Naive thymus-derived CD8-positive, alpha-beta T cell (primary cell): ENCODE measurements at regions not wholly inside any gene's neighbourhood (a gene's known extent, or its start where the extent isn't known, plus 50 kb on each side); places are given as distances from the start of the nearest gene placed in this dataset.

Source experiments
- ATAC-seq, 2 donors: fragments of 150-1000 bp; cut with Tn5 transposase in 1 of 2; sonication (Bioruptor Pico), chemical (Tn5 transposase) in 1 of 2; 1 replicate in 1 of 2; 2 replicates in 1 of 2; pipeline ENCODE4 v1.10.0; 2021; ENCODE audit warnings: mild to moderate bottlenecking in 2 of 2, moderate library complexity in 2 of 2
- POLR2A ChIA-PET: fragments of 350-600 bp; sonication (Branson Sonifier 250); formaldehyde crosslinking; loops from one replicate; lab custom pipeline; 2021; ENCODE audit warnings: antibody characterized with exemption; lab: Charles Lee
- DNase-seq, 10 donors: peaks; one replicate each; pipeline versions ENCODE4 v3.0.0 to v3.0.0-alpha.2; 2020 to 2022
- H3K27ac Mint-ChIP-seq, 10 donors: one replicate each; pipeline ENCODE4 v1.8.0; 2020 to 2022; ENCODE audit warnings: mild to moderate bottlenecking in 10 of 10, mixed read lengths in 10 of 10, moderate library complexity in 4 of 10, inconsistent platforms in 1 of 10
- H3K27me3 Mint-ChIP-seq, 5 donors: one replicate each; pipeline ENCODE4 v1.8.0; 2021 to 2022; ENCODE audit warnings: mixed read lengths in 5 of 5
- H3K36me3 Mint-ChIP-seq, 3 donors: one replicate each; pipeline ENCODE4 v1.8.0; 2020 to 2022; ENCODE audit warnings: mixed read lengths in 3 of 3, mild to moderate bottlenecking in 2 of 3, inconsistent platforms in 1 of 3
- H3K4me1 Mint-ChIP-seq, 4 donors: one replicate each; pipeline ENCODE4 v1.8.0; 2021 to 2022; ENCODE audit warnings: mixed read lengths in 4 of 4
- H3K4me3 Mint-ChIP-seq, 10 donors: one replicate each; pipeline ENCODE4 v1.8.0; 2020 to 2022; ENCODE audit warnings: mild to moderate bottlenecking in 10 of 10, mixed read lengths in 10 of 10, moderate library complexity in 6 of 10, inconsistent platforms in 1 of 10
- H3K9me3 Mint-ChIP-seq, 9 donors: one replicate each; pipeline ENCODE4 v1.8.0; 2020 to 2022; ENCODE audit warnings: mixed read lengths in 9 of 9, mild to moderate bottlenecking in 3 of 9, inconsistent platforms in 1 of 9, moderate library complexity in 1 of 9

- Mint-ChIP-seq H3K36me3 (no peaks in the 10 kb centered on the region), H3K4me1 (no peaks in the 10 kb centered on the region), H3K27me3 (peaks cover 7 to 61% (median 10%) of the 10 kb centered on the region in 5 donors), H3K9me3 (no peaks in the 10 kb centered on the region), H3K4me3 (no peak overlapping the region), H3K27ac (no peak overlapping the region)
- ATAC-seq, result no peak
- POLR2A ChIA-PET, result no interaction called here
- DNase-seq, result no peak
These were observed 56.5 kb downstream of the IRX6 start for GRCh38 chr16:55380485-55380884.

GRCh38 chr16:55384288-55385247 is 60.6 kb downstream of the IRX6 start:
- Mint-ChIP-seq H3K36me3 (no peaks in the 10 kb centered on the region), H3K27me3 (peaks cover 3 to 37% (median 9%) of the 10 kb centered on the region in 5 donors), H3K4me3 (no peak overlapping the region), H3K27ac (no peak overlapping the region), H3K4me1 (no peaks in the 10 kb centered on the region), H3K9me3 (no peaks in the 10 kb centered on the region)
- ATAC-seq, result no peak
- POLR2A ChIA-PET, result no interaction called here
- no peak for DNase-seq

DNA sequence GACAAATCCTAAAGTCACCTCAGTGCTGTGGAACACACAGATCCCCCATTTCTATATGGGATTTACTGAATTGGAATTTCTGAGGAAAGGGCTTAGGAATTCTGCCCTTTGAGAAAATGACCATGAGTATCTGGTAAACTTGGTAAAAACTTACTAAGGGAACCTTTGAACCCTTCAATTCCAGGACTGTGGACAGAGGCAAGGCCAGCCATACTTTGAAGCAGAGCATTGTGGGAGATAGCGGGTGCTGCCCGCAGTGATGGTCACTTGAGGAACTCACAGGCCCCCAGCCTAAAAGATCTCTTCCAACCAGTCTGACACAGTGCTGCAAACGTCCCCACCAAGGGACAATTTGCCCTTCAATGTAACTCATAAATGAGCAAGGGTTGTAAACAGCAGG is 61.4 kb downstream of the IRX6 start:
- ATAC-seq, result no peak
- no peaks in the 10 kb centered on the region for H3K9me3 Mint-ChIP-seq
- no peak for DNase-seq
- no peaks in the 10 kb centered on the region for H3K36me3 Mint-ChIP-seq
- H3K4me3 Mint-ChIP-seq, result no peak overlapping the region
- H3K27ac Mint-ChIP-seq, result no peak overlapping the region
- H3K27me3 Mint-ChIP-seq, result peaks cover 5 to 29% (median 7%) of the 10 kb centered on the region in 5 donors
- H3K4me1 Mint-ChIP-seq, result no peaks in the 10 kb centered on the region
- POLR2A ChIA-PET, result no interaction called here

- Mint-ChIP-seq H3K4me1 (no peaks in the 10 kb centered on the region), H3K27me3 (peaks cover 3 to 16% (median 7%) of the 10 kb centered on the region in 5 donors), H3K27ac (no peak overlapping the region), H3K36me3 (no peaks in the 10 kb centered on the region), H3K9me3 (no peaks in the 10 kb centered on the region), H3K4me3 (no peak overlapping the region)
- POLR2A ChIA-PET, result no interaction called here
- DNase-seq (no peak), ATAC-seq (no peak)
These were observed 62.7 kb downstream of the IRX6 start for GRCh38 chr16:55386534-55387296.

DNA sequence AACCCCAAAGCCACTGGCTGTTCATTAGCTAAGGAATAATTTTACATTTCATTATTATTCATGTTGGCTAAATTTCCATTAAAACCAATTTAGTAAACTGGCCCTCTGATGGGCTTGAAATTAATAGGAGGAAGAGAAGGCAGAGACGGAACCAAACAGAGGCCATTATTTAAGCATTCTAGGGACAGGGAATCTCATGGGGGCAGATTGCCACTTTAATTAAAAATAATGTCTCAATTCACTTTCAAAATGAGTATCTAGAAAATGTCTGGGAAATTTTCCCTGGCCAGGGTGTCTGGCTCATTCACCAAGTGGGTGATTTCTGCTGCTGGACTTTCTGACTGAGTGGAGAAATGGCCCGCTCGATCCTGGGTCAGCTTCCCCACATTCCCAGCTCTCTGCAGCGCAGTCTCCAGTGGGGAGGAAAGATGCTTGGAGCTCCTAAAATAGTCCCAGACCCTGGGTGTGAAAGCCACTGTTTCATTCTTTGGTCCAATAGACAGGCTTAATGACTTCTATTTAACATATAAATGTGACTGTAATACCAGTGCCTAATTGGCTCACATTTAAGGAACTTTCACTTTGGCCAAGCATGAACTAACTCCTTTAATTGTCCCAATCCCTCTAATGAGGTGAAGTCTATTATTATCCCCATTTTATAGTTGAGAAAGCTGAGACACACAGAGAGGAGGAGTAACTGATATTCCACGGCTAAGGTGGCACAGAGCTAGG is 64.3 kb downstream of the IRX6 start:
- no peak overlapping the region for H3K4me3 Mint-ChIP-seq
- POLR2A ChIA-PET, result no interaction called here
- H3K9me3 Mint-ChIP-seq, result no peaks in the 10 kb centered on the region
- H3K4me1 Mint-ChIP-seq, result no peaks in the 10 kb centered on the region
- no peaks in the 10 kb centered on the region for H3K36me3 Mint-ChIP-seq
- H3K27ac Mint-ChIP-seq, result no peak overlapping the region
- H3K27me3 Mint-ChIP-seq, result peaks cover 4 to 14% (median 9%) of the 10 kb centered on the region in 5 donors
- ATAC-seq, result no peak
- no peak for DNase-seq

- POLR2A ChIA-PET, result no interaction called here
- Mint-ChIP-seq H3K4me3 (no peak overlapping the region), H3K27me3 (peaks cover 0 to 14% (median 6%) of the 10 kb centered on the region in 5 donors), H3K27ac (no peak overlapping the region), H3K36me3 (no peaks in the 10 kb centered on the region), H3K9me3 (no peaks in the 10 kb centered on the region), H3K4me1 (no peaks in the 10 kb centered on the region)
- DNase-seq, result no peak
- no peak for ATAC-seq
These were observed 65.5 kb downstream of the IRX6 start for GRCh38 chr16:55389426-55390073.

DNA sequence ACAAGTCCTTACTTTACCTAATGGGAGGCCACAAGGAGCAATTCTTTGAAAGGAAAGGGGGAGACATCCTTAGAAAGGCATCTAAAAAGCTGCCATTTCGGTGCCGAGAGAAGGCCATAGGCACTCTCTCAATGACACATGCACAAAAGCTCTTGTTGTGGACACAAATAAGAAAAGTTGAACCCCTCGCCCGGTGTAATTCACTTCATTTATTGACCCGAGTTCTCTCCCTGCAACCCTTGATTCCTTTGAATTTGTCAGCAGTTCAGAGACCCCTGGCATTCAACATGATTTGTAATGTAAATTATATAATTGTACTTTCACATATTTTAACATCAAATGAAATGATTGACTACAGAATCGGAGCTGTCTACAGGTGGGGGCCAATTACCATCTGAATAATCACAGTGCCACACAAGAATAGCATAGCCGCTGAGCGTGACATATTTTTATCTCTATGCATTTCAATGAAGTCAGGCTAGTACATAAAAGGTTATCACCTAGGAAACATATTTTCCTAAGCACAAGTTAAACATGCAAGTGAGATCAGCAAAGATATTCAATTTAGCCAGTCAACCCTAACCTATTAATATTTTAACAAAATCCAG is 66.7 kb downstream of the IRX6 start:
- POLR2A ChIA-PET, result no interaction called here
- Mint-ChIP-seq H3K4me3 (no peak overlapping the region), H3K27ac (no peak overlapping the region), H3K9me3 (no peaks in the 10 kb centered on the region), H3K27me3 (peaks cover 0 to 10% (median 6%) of the 10 kb centered on the region in 5 donors), H3K36me3 (no peaks in the 10 kb centered on the region), H3K4me1 (no peaks in the 10 kb centered on the region)
- no peak for DNase-seq
- ATAC-seq, result no peak

- no peaks in the 10 kb centered on the region for H3K4me1 Mint-ChIP-seq
- H3K36me3 Mint-ChIP-seq, result no peaks in the 10 kb centered on the region
- ATAC-seq, result no peak
- H3K27ac Mint-ChIP-seq, result no peak overlapping the region
- no peaks in the 10 kb centered on the region for H3K9me3 Mint-ChIP-seq
- no peak for DNase-seq
- peaks cover 0 to 10% (median 6%) of the 10 kb centered on the region in 5 donors for H3K27me3 Mint-ChIP-seq
- POLR2A ChIA-PET, result no interaction called here
- no peak overlapping the region for H3K4me3 Mint-ChIP-seq
These were observed 67.9 kb downstream of the IRX6 start for GRCh38 chr16:55391760-55392375.

- Mint-ChIP-seq H3K4me1 (no peaks in the 10 kb centered on the region), H3K27ac (no peak overlapping the region), H3K4me3 (no peak overlapping the region), H3K27me3 (peaks cover 0 to 10% (median 6%) of the 10 kb centered on the region in 5 donors), H3K9me3 (no peaks in the 10 kb centered on the region), H3K36me3 (no peaks in the 10 kb centered on the region)
- ATAC-seq, result no peak
- DNase-seq, result no peak
- POLR2A ChIA-PET, result no interaction called here
These were observed 68.7 kb downstream of the IRX6 start for GRCh38 chr16:55392701-55393100.

DNA sequence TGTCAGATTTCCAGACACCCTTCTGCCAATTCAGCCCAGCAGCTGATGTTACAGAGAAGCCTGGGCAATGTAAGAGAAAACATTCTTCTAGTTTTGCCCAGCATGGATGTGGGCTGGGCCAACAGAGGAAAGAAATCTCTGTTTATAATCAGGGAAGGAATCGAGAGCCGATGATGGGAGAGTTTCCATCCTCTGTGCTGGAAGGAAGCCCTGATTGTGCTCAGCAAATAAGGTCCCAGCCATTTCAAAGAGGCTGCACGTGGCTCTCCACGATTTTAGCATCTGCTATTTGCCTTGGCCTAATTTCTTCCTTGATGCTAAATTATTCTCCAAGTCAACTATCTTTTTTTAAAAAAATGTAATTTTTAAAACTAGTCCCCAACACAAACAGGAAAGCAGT is 70.0 kb downstream of the IRX6 start:
- Mint-ChIP-seq H3K27me3 (peaks cover 0 to 17% (median 6%) of the 10 kb centered on the region in 5 donors), H3K36me3 (no peaks in the 10 kb centered on the region), H3K4me1 (no peaks in the 10 kb centered on the region), H3K4me3 (no peak overlapping the region), H3K27ac (no peak overlapping the region), H3K9me3 (no peaks in the 10 kb centered on the region)
- POLR2A ChIA-PET, result no interaction called here
- no peak for DNase-seq
- no peak for ATAC-seq

- POLR2A ChIA-PET, result no interaction called here
- H3K27me3 Mint-ChIP-seq, result peaks cover 7 to 23% (median 18%) of the 10 kb centered on the region in 5 donors
These were observed 74.8 kb downstream of the IRX6 start for GRCh38 chr16:55398762-55399161.

DNA sequence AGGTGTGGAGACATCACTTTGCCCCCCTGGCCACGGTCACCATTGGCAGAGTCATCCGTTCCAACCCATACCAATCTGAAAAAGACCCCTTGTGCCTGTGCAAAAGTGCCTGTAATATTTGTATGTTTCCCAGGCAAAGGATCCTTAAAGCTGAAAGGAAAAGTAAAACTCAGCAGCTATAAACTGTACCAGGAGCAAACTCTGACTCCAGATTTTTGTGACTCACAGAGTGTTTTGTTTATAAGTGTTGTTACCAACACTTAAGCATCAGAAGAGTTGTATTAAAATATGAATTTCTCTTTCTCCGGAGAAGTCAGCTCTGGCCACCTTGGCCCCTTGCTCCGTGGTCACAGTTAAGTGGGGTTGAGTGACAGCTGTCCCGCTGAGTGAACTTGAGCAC is 75.9 kb downstream of the IRX6 start:
- ATAC-seq (no peak), DNase-seq (no peak)
- Mint-ChIP-seq H3K4me3 (no peak overlapping the region), H3K27me3 (peaks cover 9 to 23% (median 18%) of the 10 kb centered on the region in 5 donors), H3K36me3 (no peaks in the 10 kb centered on the region), H3K4me1 (no peaks in the 10 kb centered on the region), H3K9me3 (no peaks in the 10 kb centered on the region), H3K27ac (no peak overlapping the region)
- POLR2A ChIA-PET, result no interaction called here

More at GRCh38 chr16:55398762-55399161, 74.8 kb downstream of the IRX6 start:
- ATAC-seq (no peak), DNase-seq (no peak)
- no peaks in the 10 kb centered on the region for H3K9me3 Mint-ChIP-seq
- H3K4me3 Mint-ChIP-seq, result no peak overlapping the region
- no peaks in the 10 kb centered on the region for H3K36me3 Mint-ChIP-seq
- no peak overlapping the region for H3K27ac Mint-ChIP-seq
- H3K4me1 Mint-ChIP-seq, result no peaks in the 10 kb centered on the region
